ENCODE measurements at regions not wholly inside any gene's neighbourhood (a gene's known extent, or its start where the extent isn't known, plus 50 kb on each side); places are given as distances from the start of the nearest gene placed in this dataset.

GRCh38 chr2:45223531-45223930 is 214.3 kb upstream of the SIX2 start:
- Histone ChIP-seq H3K4me1 (ENCODE audit: insufficient read depth, low read length) (no peaks in the 10 kb centered on the region), H3K36me3 (ENCODE audit: insufficient read depth, low read length) (no peaks in the 10 kb centered on the region), H3K9me3 (ENCODE audit: low read length) (no peaks in the 10 kb centered on the region), H3K27me3 (ENCODE audit: insufficient read depth, low read length) (peaks cover 2% of the 10 kb centered on the region), H3K4me3 (ENCODE audit: low read length) (no peak overlapping the region), H2AFZ (ENCODE audit: low read depth, low read length) (no peak overlapping the region)

DNA sequence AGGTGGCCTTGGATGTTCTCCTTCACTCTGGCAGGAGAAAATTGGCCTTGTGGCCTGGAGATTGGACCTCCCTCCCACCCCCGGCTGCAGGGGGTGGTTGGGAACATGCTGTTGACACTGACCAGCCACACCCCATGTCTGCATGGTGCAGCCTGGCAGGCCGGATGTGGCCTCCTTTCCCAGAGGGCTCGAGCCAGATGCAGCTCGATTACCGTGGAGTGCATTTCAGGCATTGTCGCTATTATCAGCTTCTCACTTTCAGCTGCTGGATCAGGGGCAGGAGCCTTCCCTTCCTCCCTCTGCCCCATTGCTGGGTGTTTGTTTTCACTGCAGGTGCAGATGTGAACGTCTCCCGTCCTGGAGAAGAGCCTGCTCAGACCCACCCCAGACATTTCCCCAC is 211.0 kb upstream of the SIX2 start:
- H2AFZ ChIP-seq (ENCODE audit: low read depth, low read length) = no peak overlapping the region
- H3K4me1 ChIP-seq (ENCODE audit: insufficient read depth, low read length) = no peaks in the 10 kb centered on the region
- no peaks in the 10 kb centered on the region for H3K9me3 ChIP-seq (ENCODE audit: low read length)
- peaks cover 2% of the 10 kb centered on the region for H3K27me3 ChIP-seq (ENCODE audit: insufficient read depth, low read length)
- no peaks in the 10 kb centered on the region for H3K36me3 ChIP-seq (ENCODE audit: insufficient read depth, low read length)
- H3K4me3 ChIP-seq (ENCODE audit: low read length) = no peak overlapping the region

GRCh38 chr2:45218931-45219339 is 209.7 kb upstream of the SIX2 start:
- Histone ChIP-seq H3K4me1 (ENCODE audit: insufficient read depth, low read length) (no peaks in the 10 kb centered on the region), H3K27me3 (ENCODE audit: insufficient read depth, low read length) (peaks cover 2% of the 10 kb centered on the region), H3K9me3 (ENCODE audit: low read length) (no peaks in the 10 kb centered on the region), H2AFZ (ENCODE audit: low read depth, low read length) (no peak overlapping the region), H3K4me3 (ENCODE audit: low read length) (no peak overlapping the region), H3K36me3 (ENCODE audit: insufficient read depth, low read length) (no peaks in the 10 kb centered on the region)

DNA sequence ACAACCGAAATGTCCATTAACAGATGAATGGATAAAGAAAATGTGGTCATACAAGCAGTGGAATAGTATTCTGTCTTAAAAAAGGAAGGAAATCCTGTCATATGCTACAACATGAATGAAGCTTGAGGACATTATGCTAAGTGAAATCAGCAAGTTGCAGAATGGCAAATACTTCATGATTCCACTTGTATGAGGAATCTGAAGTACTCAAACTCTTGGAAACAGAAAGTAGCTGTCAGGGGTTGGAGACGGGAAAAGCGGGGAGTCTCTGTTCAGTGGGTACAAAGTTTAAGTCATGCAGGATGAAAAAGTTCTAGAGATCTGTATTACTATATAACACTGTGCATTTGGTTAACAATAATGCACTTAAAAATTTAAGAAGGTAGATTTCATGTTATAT is 209.0 kb upstream of the SIX2 start:
- no peak overlapping the region for H3K4me3 ChIP-seq (ENCODE audit: low read length)
- H2AFZ ChIP-seq (ENCODE audit: low read depth, low read length) = no peak overlapping the region
- peaks cover 2% of the 10 kb centered on the region for H3K27me3 ChIP-seq (ENCODE audit: insufficient read depth, low read length)
- no peaks in the 10 kb centered on the region for H3K36me3 ChIP-seq (ENCODE audit: insufficient read depth, low read length)
- H3K9me3 ChIP-seq (ENCODE audit: low read length) = no peaks in the 10 kb centered on the region
- no peaks in the 10 kb centered on the region for H3K4me1 ChIP-seq (ENCODE audit: insufficient read depth, low read length)

GRCh38 chr2:45216118-45216517 is 206.9 kb upstream of the SIX2 start:
- Histone ChIP-seq H3K4me3 (ENCODE audit: low read length) (no peak overlapping the region), H3K27me3 (ENCODE audit: insufficient read depth, low read length) (peaks cover 2% of the 10 kb centered on the region), H3K9me3 (ENCODE audit: low read length) (no peaks in the 10 kb centered on the region)

GRCh38 chr2:45214550-45214949 is 205.3 kb upstream of the SIX2 start:
- no peaks in the 10 kb centered on the region for H3K4me1 ChIP-seq (ENCODE audit: insufficient read depth, low read length)
- no peak overlapping the region for H2AFZ ChIP-seq (ENCODE audit: low read depth, low read length)

More at GRCh38 chr2:45216118-45216517, 206.9 kb upstream of the SIX2 start:
- Histone ChIP-seq H3K4me1 (ENCODE audit: insufficient read depth, low read length) (no peaks in the 10 kb centered on the region), H2AFZ (ENCODE audit: low read depth, low read length) (no peak overlapping the region), H3K36me3 (ENCODE audit: insufficient read depth, low read length) (no peaks in the 10 kb centered on the region)

GRCh38 chr2:45212953-45213635 is 203.8 kb upstream of the SIX2 start:
- no peak overlapping the region for H2AFZ ChIP-seq (ENCODE audit: low read depth, low read length)
- H3K4me1 ChIP-seq (ENCODE audit: insufficient read depth, low read length) = no peaks in the 10 kb centered on the region
- no peaks in the 10 kb centered on the region for H3K36me3 ChIP-seq (ENCODE audit: insufficient read depth, low read length)
- H3K9me3 ChIP-seq (ENCODE audit: low read length) = no peaks in the 10 kb centered on the region
- H3K4me3 ChIP-seq (ENCODE audit: low read length) = no peak overlapping the region
- peaks cover 3% of the 10 kb centered on the region for H3K27me3 ChIP-seq (ENCODE audit: insufficient read depth, low read length)

More at GRCh38 chr2:45214550-45214949, 205.3 kb upstream of the SIX2 start:
- H3K4me3 ChIP-seq (ENCODE audit: low read length) = no peak overlapping the region
- H3K36me3 ChIP-seq (ENCODE audit: insufficient read depth, low read length) = no peaks in the 10 kb centered on the region
- H3K27me3 ChIP-seq (ENCODE audit: insufficient read depth, low read length) = no peaks in the 10 kb centered on the region
- H3K9me3 ChIP-seq (ENCODE audit: low read length) = no peaks in the 10 kb centered on the region

DNA sequence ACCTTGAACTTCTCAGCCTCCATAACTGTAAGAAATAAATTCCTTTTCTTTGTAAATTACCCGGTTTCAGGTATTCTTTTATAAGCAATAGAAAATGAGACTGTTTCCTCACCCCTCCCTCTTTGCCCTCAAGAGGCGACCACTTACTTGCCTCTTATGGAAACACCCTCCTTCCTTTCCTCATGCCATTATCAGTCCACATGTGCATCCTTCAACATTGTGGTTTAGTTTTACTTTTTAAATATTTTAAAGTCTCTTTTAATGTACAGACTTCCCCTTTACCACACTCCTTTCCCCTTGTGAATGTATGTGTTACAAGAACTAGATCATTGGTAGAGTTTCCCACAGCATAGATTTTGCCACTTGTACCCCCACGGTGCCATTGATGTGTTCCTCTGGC is 202.4 kb upstream of the SIX2 start:
- no peaks in the 10 kb centered on the region for H3K4me1 ChIP-seq (ENCODE audit: insufficient read depth, low read length)
- no peaks in the 10 kb centered on the region for H3K36me3 ChIP-seq (ENCODE audit: insufficient read depth, low read length)
- peaks cover 3% of the 10 kb centered on the region for H3K27me3 ChIP-seq (ENCODE audit: insufficient read depth, low read length)
- no peak overlapping the region for H2AFZ ChIP-seq (ENCODE audit: low read depth, low read length)
- H3K9me3 ChIP-seq (ENCODE audit: low read length) = no peaks in the 10 kb centered on the region
- no peak overlapping the region for H3K4me3 ChIP-seq (ENCODE audit: low read length)

DNA sequence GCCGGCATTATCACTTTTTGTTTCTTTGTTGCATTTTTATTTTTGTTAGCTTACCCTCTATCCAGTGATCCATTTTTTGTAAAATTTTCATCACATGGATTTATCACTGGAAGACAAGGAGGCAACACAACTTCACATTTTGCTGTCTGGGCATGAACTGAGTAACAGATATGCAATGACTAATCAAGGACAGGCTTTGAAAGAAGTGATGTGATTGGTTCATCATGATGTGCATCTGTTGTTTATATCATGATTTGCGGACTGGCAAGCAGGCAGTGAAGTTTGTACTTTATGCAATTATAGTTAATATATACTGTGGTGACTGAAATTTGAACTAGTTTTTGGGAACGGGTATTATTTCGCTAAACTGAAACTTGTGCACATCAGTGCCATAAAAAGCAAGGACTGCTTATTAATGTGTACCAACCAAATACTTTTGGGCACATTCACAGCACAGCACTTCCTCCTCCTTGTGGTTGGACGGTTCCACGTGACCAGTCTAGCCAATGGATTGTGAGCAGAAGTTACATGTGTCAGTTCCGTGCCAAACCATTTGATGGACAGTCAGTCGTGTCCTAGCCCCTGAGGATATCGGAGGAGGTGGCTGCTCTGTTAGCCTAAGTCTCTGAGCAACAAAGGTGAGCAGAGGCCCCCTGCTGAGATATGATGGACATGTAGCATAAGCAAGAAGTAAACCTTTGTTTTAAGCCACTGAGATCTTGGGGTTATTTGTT is 201.4 kb upstream of the SIX2 start:
- no peaks in the 10 kb centered on the region for H3K4me1 ChIP-seq (ENCODE audit: insufficient read depth, low read length)
- no peak overlapping the region for H2AFZ ChIP-seq (ENCODE audit: low read depth, low read length)
- H3K27me3 ChIP-seq (ENCODE audit: insufficient read depth, low read length) = peaks cover 3% of the 10 kb centered on the region

DNA sequence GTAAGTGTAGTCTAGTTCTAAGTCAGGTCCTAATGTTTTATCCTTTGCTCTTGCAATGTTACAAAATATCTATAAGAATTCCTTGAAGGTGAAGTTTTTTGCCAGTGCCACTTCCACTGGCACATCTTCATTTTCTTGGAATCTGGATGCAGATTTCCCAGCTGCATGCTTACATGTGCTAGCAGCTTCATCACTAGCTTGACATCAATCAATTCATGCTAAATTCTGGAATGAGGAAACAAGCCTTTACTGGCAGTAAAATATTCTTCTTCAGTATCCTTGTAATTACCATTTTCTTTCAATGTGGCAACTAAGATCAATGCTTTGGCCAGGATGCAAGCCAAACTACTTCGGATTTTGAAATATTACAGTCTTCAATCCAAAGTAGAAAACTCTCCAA is 200.6 kb upstream of the SIX2 start:
- Histone ChIP-seq H3K4me3 (ENCODE audit: low read length) (no peak overlapping the region), H3K36me3 (ENCODE audit: insufficient read depth, low read length) (no peaks in the 10 kb centered on the region), H3K27me3 (ENCODE audit: insufficient read depth, low read length) (peaks cover 3% of the 10 kb centered on the region)

More for the DNA sequence above, 201.4 kb upstream of the SIX2 start:
- no peak overlapping the region for H3K4me3 ChIP-seq (ENCODE audit: low read length)
- no peaks in the 10 kb centered on the region for H3K36me3 ChIP-seq (ENCODE audit: insufficient read depth, low read length)
- H3K9me3 ChIP-seq (ENCODE audit: low read length) = no peaks in the 10 kb centered on the region

DNA sequence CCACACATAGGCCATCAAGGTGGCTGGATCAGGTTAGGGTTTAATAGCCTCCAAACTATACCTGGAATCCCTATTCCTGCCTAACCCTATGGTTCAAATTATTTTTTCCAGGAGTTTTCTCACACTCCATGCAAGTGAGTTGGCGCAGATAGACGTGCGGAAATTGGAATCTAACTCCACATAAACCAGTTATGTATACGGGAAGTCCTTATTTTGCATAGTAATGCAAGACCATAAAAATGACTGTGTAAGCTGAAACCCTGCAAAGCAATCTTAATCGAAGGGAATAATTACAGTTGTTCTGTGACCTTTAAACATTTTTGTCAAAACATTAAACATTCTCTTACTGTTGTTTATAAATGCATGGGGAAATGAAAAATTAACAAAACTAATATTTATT is 200.1 kb upstream of the SIX2 start:
- H3K36me3 ChIP-seq (ENCODE audit: insufficient read depth, low read length) = no peaks in the 10 kb centered on the region
- H3K4me1 ChIP-seq (ENCODE audit: insufficient read depth, low read length) = no peaks in the 10 kb centered on the region
- H3K9me3 ChIP-seq (ENCODE audit: low read length) = no peaks in the 10 kb centered on the region

More for the DNA sequence above, 200.6 kb upstream of the SIX2 start:
- Histone ChIP-seq H3K4me1 (ENCODE audit: insufficient read depth, low read length) (no peaks in the 10 kb centered on the region), H3K9me3 (ENCODE audit: low read length) (no peaks in the 10 kb centered on the region), H2AFZ (ENCODE audit: low read depth, low read length) (no peak overlapping the region)

DNA sequence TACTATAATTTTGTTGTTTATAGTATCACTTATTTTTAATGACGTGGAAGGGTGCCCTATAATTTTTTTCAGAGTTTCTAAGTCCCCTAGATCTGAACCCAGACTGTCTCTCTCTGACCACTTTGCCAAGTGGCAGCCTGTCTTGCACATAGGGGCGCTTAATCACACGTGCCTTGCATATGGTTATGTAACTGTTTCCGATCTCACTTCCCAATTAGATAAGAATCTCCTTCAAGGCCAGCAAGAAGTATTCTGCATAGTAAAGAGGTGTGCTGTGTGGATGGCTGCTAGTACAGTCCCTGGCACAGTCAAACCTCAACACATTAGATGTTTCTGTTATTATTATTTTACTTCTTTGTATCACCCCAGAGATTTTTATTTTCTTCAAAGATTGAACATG is 197.8 kb upstream of the SIX2 start:
- Histone ChIP-seq H3K36me3 (ENCODE audit: insufficient read depth, low read length) (no peaks in the 10 kb centered on the region), H3K4me3 (ENCODE audit: low read length) (no peak overlapping the region), H3K4me1 (ENCODE audit: insufficient read depth, low read length) (no peaks in the 10 kb centered on the region), H3K9me3 (ENCODE audit: low read length) (no peaks in the 10 kb centered on the region), H2AFZ (ENCODE audit: low read depth, low read length) (no peak overlapping the region), H3K27me3 (ENCODE audit: insufficient read depth, low read length) (peaks cover 3% of the 10 kb centered on the region)

More for the DNA sequence above, 200.1 kb upstream of the SIX2 start:
- H2AFZ ChIP-seq (ENCODE audit: low read depth, low read length) = no peak overlapping the region
- peaks cover 3% of the 10 kb centered on the region for H3K27me3 ChIP-seq (ENCODE audit: insufficient read depth, low read length)
- H3K4me3 ChIP-seq (ENCODE audit: low read length) = no peak overlapping the region

GRCh38 chr2:45205985-45206384 is 196.7 kb upstream of the SIX2 start:
- H3K27me3 ChIP-seq (ENCODE audit: insufficient read depth, low read length) = peaks cover 3% of the 10 kb centered on the region
- no peaks in the 10 kb centered on the region for H3K4me1 ChIP-seq (ENCODE audit: insufficient read depth, low read length)
- no peak overlapping the region for H2AFZ ChIP-seq (ENCODE audit: low read depth, low read length)
- H3K4me3 ChIP-seq (ENCODE audit: low read length) = no peak overlapping the region
- no peaks in the 10 kb centered on the region for H3K36me3 ChIP-seq (ENCODE audit: insufficient read depth, low read length)
- no peaks in the 10 kb centered on the region for H3K9me3 ChIP-seq (ENCODE audit: low read length)
